HEK293 (cell line): ENCODE measurements at regions not wholly inside any gene's neighbourhood (a gene's known extent, or its start where the extent isn't known, plus 50 kb on each side); places are given as distances from the start of the nearest gene placed in this dataset.

Experiments used
- CTCF ChIA-PET: fragments of 350-600 bp; formaldehyde crosslinking; extraction: SDS; loops from one replicate; lab custom pipeline; 2021; ENCODE audit warnings: antibody characterized with exemption; lab: Yijun Ruan, JAX
- POLR2A ChIA-PET: fragments of 300-600 bp; formaldehyde crosslinking; extraction: SDS; loops from one replicate; lab custom pipeline; 2020; ENCODE audit warnings: antibody characterized with exemption, inconsistent platforms; lab: Yijun Ruan, JAX
- H3K27ac ChIP-seq: fragments of 200-500 bp; sonication (Bioruptor generic); 2 replicates; pipeline ENCODE4 v1.5.1; 2014; ENCODE audit warnings: low read depth, low read length, control low read depth, inconsistent platforms; ENCODE audit errors: extremely low read depth
- H3K36me3 ChIP-seq, 2 experiments: fragments of 200-500 bp in 1 of 2; sonication (Bioruptor generic) in 1 of 2; 1 replicate in 1 of 2; 2 replicates in 1 of 2; pipeline ENCODE4 v1.5.1; 2014 to 2017; ENCODE audit warnings: inconsistent platforms in 2 of 2, low read length in 2 of 2; ENCODE audit not compliant: control insufficient read depth in 2 of 2, insufficient read depth in 1 of 2
- H3K4me1 ChIP-seq: fragments of 200-500 bp; sonication (Bioruptor generic); 2 replicates; pipeline ENCODE4 v1.5.1; 2014; ENCODE audit warnings: mild to moderate bottlenecking, low read length, inconsistent platforms; ENCODE audit not compliant: control insufficient read depth, insufficient read depth
- H3K4me3 ChIP-seq: 2 replicates; pipeline ENCODE4 v1.5.1; 2011; ENCODE audit warnings: low read depth, mild to moderate bottlenecking, control low read depth, low read length, moderate library complexity
- H3K9me3 ChIP-seq: fragments of 200-500 bp; sonication (Bioruptor generic); 2 replicates; pipeline ENCODE4 v1.5.1; 2014; ENCODE audit warnings: low read depth, low read length, inconsistent platforms; ENCODE audit not compliant: control insufficient read depth, insufficient read depth
- BCL11A ChIP-seq: fragments of 450-650 bp; formaldehyde crosslinking; IDR thresholded peaks from 2 replicates; pipeline ENCODE4 v1.5.1; 2016; ENCODE audit warnings: low read depth, missing biosample characterization, missing genetic modification characterization
- BCL11B ChIP-seq: fragments of 450-650 bp; formaldehyde crosslinking; IDR thresholded peaks from 2 replicates; pipeline ENCODE4 v1.5.1; 2016; ENCODE audit warnings: low read depth, missing biosample characterization, missing genetic modification characterization
- GLI2 ChIP-seq: fragments of 450-650 bp; formaldehyde crosslinking; IDR thresholded peaks from 2 replicates; pipeline ENCODE4; 2017; ENCODE audit warnings: missing biosample characterization, missing genetic modification characterization, low read depth, borderline replicate concordance
- OSR2 ChIP-seq: fragments of 450-650 bp; formaldehyde crosslinking; IDR thresholded peaks from 2 replicates; pipeline ENCODE4 v1.5.1; 2016; ENCODE audit warnings: missing biosample characterization, missing genetic modification characterization
- PRDM6 ChIP-seq: fragments of 450-650 bp; formaldehyde crosslinking; IDR thresholded peaks from 2 replicates; pipeline ENCODE4 v1.5.1; 2017; ENCODE audit warnings: missing biosample characterization, missing genetic modification characterization
- SP7 ChIP-seq: fragments of 450-650 bp; formaldehyde crosslinking; IDR thresholded peaks from 2 replicates; pipeline ENCODE4 v1.5.1; 2016; ENCODE audit warnings: missing biosample characterization, missing genetic modification characterization
- WT1 ChIP-seq: fragments of 450-650 bp; formaldehyde crosslinking; IDR thresholded peaks from 2 replicates; pipeline ENCODE4 v1.5.1; 2016; ENCODE audit warnings: missing biosample characterization, missing genetic modification characterization
- ZBTB44 ChIP-seq: fragments of 450-650 bp; IDR thresholded peaks from 2 replicates; pipeline ENCODE4 v1.5.1; 2018; ENCODE audit warnings: missing biosample characterization, mild to moderate bottlenecking, missing genetic modification characterization
- ZEB2 ChIP-seq: fragments of 450-650 bp; formaldehyde crosslinking; IDR thresholded peaks from 2 replicates; pipeline ENCODE4 v1.5.1; 2016; ENCODE audit warnings: missing biosample characterization, missing genetic modification characterization
- ZFHX2 ChIP-seq: fragments of 450-650 bp; formaldehyde crosslinking; conservative IDR thresholded peaks from 2 replicates; pipeline ENCODE4 v1.5.1; 2016; ENCODE audit warnings: missing biosample characterization, missing genetic modification characterization
- ZFP69B ChIP-seq: fragments of 450-650 bp; formaldehyde crosslinking; IDR thresholded peaks from 2 replicates; pipeline ENCODE4 v1.5.1; 2016; ENCODE audit warnings: missing biosample characterization, missing genetic modification characterization
- ZNF112 ChIP-seq: fragments of 450-650 bp; formaldehyde crosslinking; IDR thresholded peaks from 2 replicates; pipeline ENCODE4 v1.5.0; 2017; ENCODE audit warnings: missing biosample characterization, missing genetic modification characterization
- ZNF280C ChIP-seq: fragments of 450-650 bp; formaldehyde crosslinking; IDR thresholded peaks from 2 replicates; pipeline ENCODE4 v1.5.1; 2016; ENCODE audit warnings: missing biosample characterization, missing genetic modification characterization
- ZNF391 ChIP-seq: fragments of 450-650 bp; formaldehyde crosslinking; IDR thresholded peaks from 2 replicates; pipeline ENCODE4 v1.5.1; 2016; ENCODE audit warnings: low read depth, missing biosample characterization, missing genetic modification characterization, borderline replicate concordance
- ZNF449 ChIP-seq: fragments of 450-650 bp; formaldehyde crosslinking; IDR thresholded peaks from 2 replicates; pipeline ENCODE4 v1.5.1; 2017; ENCODE audit warnings: missing biosample characterization, mild to moderate bottlenecking, missing genetic modification characterization, moderate library complexity
- ZNF510 ChIP-seq: fragments of 450-650 bp; formaldehyde crosslinking; IDR thresholded peaks from 2 replicates; pipeline ENCODE4 v1.5.1; 2018; ENCODE audit warnings: mild to moderate bottlenecking, missing genetic modification characterization, missing biosample characterization; ENCODE audit not compliant: insufficient replicate concordance
- ZNF560 ChIP-seq: fragments of 450-650 bp; formaldehyde crosslinking; IDR thresholded peaks from 2 replicates; pipeline ENCODE4 v1.5.1; 2017; ENCODE audit warnings: missing biosample characterization, missing genetic modification characterization, borderline replicate concordance
- ZNF776 ChIP-seq: fragments of 450-650 bp; formaldehyde crosslinking; IDR thresholded peaks from 2 replicates; pipeline ENCODE4 v1.5.0; 2017; ENCODE audit warnings: missing biosample characterization, missing genetic modification characterization, borderline replicate concordance

- peak; percentile 51; the same call in 1 of the 2 replicates for TF ChIP-seq BCL11B (tag by site-specific recombination)
- peak; percentile 38; the same call in 1 of the 2 replicates for TF ChIP-seq SP7 (tag by site-specific recombination)
- no peak for TF ChIP-seq ZNF449 (tag by site-specific recombination)
- TF ChIP-seq ZBTB44, result peak; percentile 96
- no peak for TF ChIP-seq ZNF510
- TF ChIP-seq ZNF391 (tag by site-specific recombination), result no peak
- no peak for TF ChIP-seq GLI2 (tag by site-specific recombination)
- TF ChIP-seq ZEB2 (tag by site-specific recombination), result no peak
- TF ChIP-seq ZNF280C (tag by site-specific recombination), result no peak
- peak; percentile 87 for TF ChIP-seq WT1 (tag by site-specific recombination)
- no peak for TF ChIP-seq ZFHX2 (tag by site-specific recombination)
- 0 out of 2 replicates have a peak, but pooled peaks have one; percentile 26 for TF ChIP-seq BCL11A (tag by site-specific recombination)
- 0 out of 2 replicates have a peak, but pooled peaks have one; percentile 30 for TF ChIP-seq PRDM6 (tag by site-specific recombination)
- peak; percentile 82 for TF ChIP-seq OSR2 (tag by site-specific recombination)
- TF ChIP-seq ZNF112, result no peak
- no peak for TF ChIP-seq ZFP69B (tag by site-specific recombination)
- TF ChIP-seq, all 188 proteins: peak for 12
These were observed 888.2 kb upstream of the CXADR start (continued) for GRCh38 chr21:16624479-16625118.

- H3K27ac ChIP-seq, result no peak overlapping the region
- no peak overlapping the region for H3K4me3 ChIP-seq
- ChIA-PET POLR2A (no interaction called here), CTCF (no interaction called here)
- no peak for TF ChIP-seq ZNF510
- no peak for TF ChIP-seq ZNF560 (tag by site-specific recombination)
- TF ChIP-seq ZNF776 (tag by site-specific recombination), result no peak
- TF ChIP-seq BCL11B (tag by site-specific recombination), result no peak
- no peaks in the 10 kb centered on the region for H3K9me3 ChIP-seq
- no peaks in the 10 kb centered on the region for H3K36me3 ChIP-seq
- peaks cover 12% of the 10 kb centered on the region for H3K4me1 ChIP-seq
These were observed 887.4 kb upstream of the CXADR start for GRCh38 chr21:16625491-16625890.
